Bronchial epithelial cell (primary cell): ENCODE measurements at regions not wholly inside any gene's neighbourhood (a gene's known extent, or its start where the extent isn't known, plus 50 kb on each side); places are given as distances from the start of the nearest gene placed in this dataset.
"Not testable (repeated sequence)": the region's sequence is repeated elsewhere in the genome, so short reads cannot be mapped to it uniquely, and the experiment has no call there.

Experiments used
- DNase-seq: peaks from one replicate; pipeline ENCODE4 v3.0.0-alpha.2; 2010; ENCODE audit warnings: low read depth
- FAIRE-seq: peaks from 2 replicates; lab custom pipeline; 2011; peaks lifted over from hg19 to GRCh38; lab: Jason Lieb, UNC
- H3K27me3 ChIP-seq: 2 replicates; pipeline ENCODE4 v1.5.1; 2011; ENCODE audit warnings: low read length; ENCODE audit not compliant: control insufficient read depth, insufficient read depth
- H3K36me3 ChIP-seq: 2 replicates; pipeline ENCODE4 v1.5.1; 2011; ENCODE audit warnings: low read length; ENCODE audit not compliant: control insufficient read depth, insufficient read depth
- H3K4me3 ChIP-seq: 2 replicates; pipeline ENCODE4 v1.5.1; 2011; ENCODE audit warnings: mild to moderate bottlenecking, low read depth, low read length, control low read depth
- TF ChIP-seq, protein P1 (sequence below): IDR thresholded peaks from 2 replicates; pipeline ENCODE4 v1.5.1; 2011; ENCODE audit warnings: mild to moderate bottlenecking, moderate library complexity, low read length, control low read depth, inconsistent platforms; ENCODE audit not compliant: insufficient read depth, severe bottlenecking

DNA sequence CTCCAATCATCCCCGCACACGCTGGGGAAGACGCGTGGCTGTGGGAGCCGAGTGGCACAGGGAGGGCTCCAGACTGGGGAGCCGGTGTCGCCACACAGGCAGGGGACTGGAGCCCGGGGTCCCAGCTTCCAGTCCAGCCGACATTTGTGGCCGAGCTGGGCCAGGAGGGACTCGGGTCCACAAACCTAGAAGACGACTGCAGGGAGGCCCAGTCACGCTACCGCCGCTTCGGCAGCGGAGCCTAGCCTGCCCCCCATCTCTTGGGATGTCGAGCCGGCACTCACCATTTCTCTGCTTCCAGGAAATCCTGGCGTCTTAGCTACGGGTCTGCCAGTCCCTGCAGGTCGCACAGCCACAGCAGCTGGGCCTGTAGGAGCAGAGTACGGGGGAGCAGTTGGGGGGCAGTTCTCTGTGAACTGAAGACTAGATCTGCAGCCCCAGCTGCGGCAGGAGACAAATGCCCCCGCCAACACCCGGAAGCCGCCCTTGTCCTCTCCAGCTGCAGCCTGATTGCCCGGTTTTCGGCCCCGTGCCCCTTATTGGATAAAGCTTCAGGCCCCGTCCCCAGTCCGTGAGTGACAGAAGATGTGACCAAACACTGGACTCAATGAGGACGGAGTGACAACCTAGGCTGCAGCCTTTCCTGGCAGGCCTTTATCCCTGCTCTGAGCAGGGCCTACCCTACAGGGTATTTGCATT is 270.7 kb downstream of the ZNF33B start:
- FAIRE-seq = no peak
- TF ChIP-seq, protein P1, sequence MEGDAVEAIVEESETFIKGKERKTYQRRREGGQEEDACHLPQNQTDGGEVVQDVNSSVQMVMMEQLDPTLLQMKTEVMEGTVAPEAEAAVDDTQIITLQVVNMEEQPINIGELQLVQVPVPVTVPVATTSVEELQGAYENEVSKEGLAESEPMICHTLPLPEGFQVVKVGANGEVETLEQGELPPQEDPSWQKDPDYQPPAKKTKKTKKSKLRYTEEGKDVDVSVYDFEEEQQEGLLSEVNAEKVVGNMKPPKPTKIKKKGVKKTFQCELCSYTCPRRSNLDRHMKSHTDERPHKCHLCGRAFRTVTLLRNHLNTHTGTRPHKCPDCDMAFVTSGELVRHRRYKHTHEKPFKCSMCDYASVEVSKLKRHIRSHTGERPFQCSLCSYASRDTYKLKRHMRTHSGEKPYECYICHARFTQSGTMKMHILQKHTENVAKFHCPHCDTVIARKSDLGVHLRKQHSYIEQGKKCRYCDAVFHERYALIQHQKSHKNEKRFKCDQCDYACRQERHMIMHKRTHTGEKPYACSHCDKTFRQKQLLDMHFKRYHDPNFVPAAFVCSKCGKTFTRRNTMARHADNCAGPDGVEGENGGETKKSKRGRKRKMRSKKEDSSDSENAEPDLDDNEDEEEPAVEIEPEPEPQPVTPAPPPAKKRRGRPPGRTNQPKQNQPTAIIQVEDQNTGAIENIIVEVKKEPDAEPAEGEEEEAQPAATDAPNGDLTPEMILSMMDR = no peak
- peak overlapping the region; percentile 39 for H3K4me3 ChIP-seq
- DNase-seq = peak; percentile 51
- H3K27me3 ChIP-seq = no peaks in the 10 kb centered on the region
- no peaks in the 10 kb centered on the region for H3K36me3 ChIP-seq

DNA sequence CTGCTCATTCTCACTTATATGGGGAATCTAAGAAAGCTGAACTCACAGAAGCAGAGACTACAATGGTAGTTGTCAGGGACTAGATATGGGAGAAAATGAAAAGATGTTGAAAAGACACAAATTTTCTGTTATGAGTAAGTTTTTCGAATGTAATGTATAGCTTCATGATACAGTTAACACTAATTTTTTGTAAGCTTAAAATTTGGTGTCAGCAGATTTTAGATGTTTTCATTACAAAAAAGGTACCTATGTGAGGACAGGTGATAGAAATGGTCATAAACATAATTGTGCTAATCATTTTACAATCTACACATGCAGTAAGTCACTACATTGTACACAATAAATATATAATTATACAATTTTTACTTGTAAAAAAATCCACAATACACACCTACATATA is 286.6 kb downstream of the ZNF33B start:
- TF ChIP-seq, protein P1 = no peak
- FAIRE-seq = no peak
- no peak for DNase-seq
- H3K4me3 ChIP-seq = no peak overlapping the region
- H3K27me3 ChIP-seq = no peaks in the 10 kb centered on the region
- no peaks in the 10 kb centered on the region for H3K36me3 ChIP-seq

- DNase-seq, FAIRE-seq, H3K4me3 ChIP-seq, H3K36me3 ChIP-seq, H3K27me3 ChIP-seq: not testable (repeated sequence)
Measured at GRCh38 chr10:42336593-42337337, 301.6 kb downstream of the ZNF33B start.

DNA sequence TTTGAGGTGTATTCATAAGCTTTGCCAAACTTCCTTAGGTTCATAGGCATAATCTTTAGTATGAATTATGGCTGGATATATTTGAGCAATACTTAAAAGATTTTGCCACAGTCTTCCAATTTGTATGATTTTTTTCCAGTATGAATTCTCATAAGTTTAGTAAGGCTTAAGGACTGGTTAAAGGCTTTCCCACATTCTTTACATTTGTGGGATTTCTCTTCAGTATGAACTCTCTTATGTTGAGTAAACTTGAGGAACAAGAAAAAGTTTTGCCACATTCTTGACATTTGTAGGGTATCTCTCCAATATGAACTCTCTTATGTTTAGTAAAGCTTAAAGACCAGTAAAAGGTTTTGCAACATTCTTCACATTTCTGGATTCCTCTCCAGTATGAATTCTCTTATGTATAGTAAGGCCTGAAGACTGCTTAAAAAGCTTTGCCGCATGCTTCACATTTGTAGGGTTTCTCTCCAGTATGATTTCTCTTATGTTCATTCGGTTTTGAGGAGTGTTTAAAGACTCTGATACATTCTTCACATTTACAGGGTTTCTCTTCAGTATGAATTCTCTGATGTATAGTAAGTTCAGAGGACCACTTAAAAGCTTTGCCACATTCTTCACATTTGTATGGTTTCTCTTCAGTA is 302.6 kb downstream of the ZNF33B start:
- H3K27me3 ChIP-seq, DNase-seq, FAIRE-seq, H3K36me3 ChIP-seq, H3K4me3 ChIP-seq: not testable (repeated sequence)

GRCh38 chr10:42304341-42304740 is 334.0 kb downstream of the ZNF33B start:
- Histone ChIP-seq H3K27me3 (no peaks in the 10 kb centered on the region), H3K4me3 (no peak overlapping the region), H3K36me3 (no peaks in the 10 kb centered on the region)
- FAIRE-seq (no peak), DNase-seq (no peak)
- TF ChIP-seq, protein P1 = no peak

GRCh38 chr10:42281896-42282295 is 356.5 kb downstream of the ZNF33B start:
- not testable (repeated sequence) for H3K36me3 ChIP-seq, DNase-seq, H3K27me3 ChIP-seq, H3K4me3 ChIP-seq, FAIRE-seq

- FAIRE-seq, DNase-seq, H3K4me3 ChIP-seq, H3K27me3 ChIP-seq, H3K36me3 ChIP-seq: not testable (repeated sequence)
Measured at GRCh38 chr10:42269788-42270187, 368.6 kb downstream of the ZNF33B start.

- H3K36me3 ChIP-seq, FAIRE-seq, DNase-seq, H3K4me3 ChIP-seq, H3K27me3 ChIP-seq: not testable (repeated sequence)
Measured at GRCh38 chr10:42263259-42263658, 375.1 kb downstream of the ZNF33B start.

DNA sequence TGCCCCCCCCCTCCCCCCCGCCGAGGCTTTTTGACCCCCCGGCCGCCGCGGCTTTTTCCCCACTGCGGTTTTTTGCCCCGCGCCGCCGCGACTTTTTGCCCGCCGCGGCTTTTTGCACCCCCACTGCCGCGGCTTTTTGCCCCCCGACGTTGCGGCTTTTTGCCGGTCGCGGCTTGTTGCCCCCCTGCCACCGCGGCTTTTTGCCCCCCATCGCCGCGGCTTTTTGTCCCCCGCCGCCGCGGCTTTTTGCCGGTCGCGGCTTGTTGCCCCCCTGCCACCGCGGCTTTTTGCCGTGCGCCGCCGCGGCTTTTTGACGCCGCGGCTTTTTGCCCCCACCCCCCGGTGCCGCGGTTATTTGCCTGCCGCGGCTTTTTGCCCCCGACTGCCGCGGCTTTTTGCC is 395.4 kb downstream of the ZNF33B start:
- not testable (repeated sequence) for DNase-seq, H3K27me3 ChIP-seq, H3K36me3 ChIP-seq, H3K4me3 ChIP-seq, FAIRE-seq
